Jurkat, Clone E6-1 (cell line): ENCODE measurements at regions not wholly inside any gene's neighbourhood (a gene's known extent, or its start where the extent isn't known, plus 50 kb on each side); places are given as distances from the start of the nearest gene placed in this dataset.

Experiments used
- DNase-seq: peaks from one replicate; pipeline ENCODE4 v3.0.0-alpha.2; 2011; ENCODE audit warnings: low read depth, low spot score
- H3K4me3 ChIP-seq: 2 replicates; pipeline ENCODE4 v1.5.1; 2011; ENCODE audit warnings: mild to moderate bottlenecking, low read length, control low read depth, moderate library complexity

GRCh38 chr13:103388839-103389238 lies 322.6 kb upstream of the SLC10A2 start:
- DNase-seq, result no peak

GRCh38 chr13:103386341-103386740 lies 320.1 kb upstream of the SLC10A2 start:
- H3K4me3 ChIP-seq, result no peak overlapping the region
- DNase-seq, result no peak

More at GRCh38 chr13:103388839-103389238, 322.6 kb upstream of the SLC10A2 start:
- H3K4me3 ChIP-seq, result no peak overlapping the region

- H3K4me3 ChIP-seq, result no peak overlapping the region
- DNase-seq, result no peak
These were observed 307.7 kb upstream of the SLC10A2 start for GRCh38 chr13:103373916-103374315.

DNA sequence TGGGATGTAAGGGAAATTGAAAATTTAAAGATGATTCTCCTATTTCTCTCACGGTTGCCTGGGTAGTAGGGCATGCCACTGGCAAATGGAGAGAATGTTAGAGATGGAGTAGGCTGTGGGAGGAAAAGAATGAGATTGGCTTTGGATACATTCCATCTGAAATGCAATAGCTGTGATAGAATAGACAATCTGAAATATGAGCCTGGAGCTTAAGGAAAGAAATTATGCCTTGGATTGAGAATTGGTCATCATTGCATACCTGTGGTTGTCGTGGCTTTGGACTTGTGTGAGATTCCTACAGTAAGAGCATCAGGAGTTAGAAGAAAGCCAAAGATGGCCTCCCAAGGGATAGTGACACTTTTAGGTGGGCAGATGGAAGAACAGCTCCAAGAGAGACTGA lies 305.1 kb upstream of the SLC10A2 start:
- no peak overlapping the region for H3K4me3 ChIP-seq
- no peak for DNase-seq

DNA sequence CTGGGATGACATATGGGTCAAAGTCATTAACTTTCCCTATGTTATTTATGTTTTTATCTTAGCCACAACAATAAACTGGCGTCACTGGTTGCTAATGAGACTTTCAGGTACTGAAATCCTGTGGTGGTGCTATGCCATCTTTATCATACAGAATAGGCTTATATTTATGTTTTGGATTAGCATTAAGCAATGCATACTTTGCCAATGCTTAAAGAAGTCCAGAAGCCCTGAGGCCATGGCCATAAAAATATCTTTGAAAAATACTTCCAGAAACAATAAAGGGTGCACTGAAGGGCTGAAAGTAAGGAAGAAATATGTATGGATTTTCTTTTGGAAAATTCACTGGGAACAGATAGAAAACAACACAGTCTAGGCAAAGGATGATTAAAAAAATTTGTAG lies 304.6 kb upstream of the SLC10A2 start:
- no peak for DNase-seq
- no peak overlapping the region for H3K4me3 ChIP-seq

DNA sequence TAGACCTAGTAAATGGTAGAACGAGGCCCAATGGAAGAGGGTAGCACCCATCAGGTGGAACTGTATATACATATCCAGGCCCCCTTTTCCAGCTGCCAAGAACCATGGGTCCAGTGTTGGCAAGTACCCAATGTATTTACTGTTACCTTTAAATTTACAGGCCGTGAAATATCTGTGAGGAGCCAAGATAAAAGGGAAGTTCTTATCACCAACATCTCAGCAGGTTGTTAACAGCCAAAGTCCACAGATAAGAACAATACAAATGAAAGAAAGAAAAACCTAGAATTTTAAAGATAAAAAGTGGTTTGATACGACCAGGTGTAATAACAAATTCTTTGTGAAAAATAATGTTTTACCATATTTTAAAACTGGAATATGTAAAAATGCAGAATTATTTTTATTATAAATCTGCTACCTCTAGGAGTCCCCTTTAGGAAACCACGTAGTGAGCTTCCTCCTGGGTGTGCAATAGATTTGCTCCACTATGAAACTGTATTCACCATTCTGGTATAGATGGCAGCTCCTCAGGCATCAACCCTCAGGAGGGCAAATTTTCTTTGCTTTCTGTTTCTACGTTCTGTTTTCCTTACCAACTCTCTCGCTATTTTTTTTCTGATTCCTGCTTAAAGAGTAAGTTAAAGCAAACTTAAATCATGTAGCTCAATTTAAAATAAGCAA lies 292.2 kb upstream of the SLC10A2 start:
- no peak overlapping the region for H3K4me3 ChIP-seq
- DNase-seq, result no peak

DNA sequence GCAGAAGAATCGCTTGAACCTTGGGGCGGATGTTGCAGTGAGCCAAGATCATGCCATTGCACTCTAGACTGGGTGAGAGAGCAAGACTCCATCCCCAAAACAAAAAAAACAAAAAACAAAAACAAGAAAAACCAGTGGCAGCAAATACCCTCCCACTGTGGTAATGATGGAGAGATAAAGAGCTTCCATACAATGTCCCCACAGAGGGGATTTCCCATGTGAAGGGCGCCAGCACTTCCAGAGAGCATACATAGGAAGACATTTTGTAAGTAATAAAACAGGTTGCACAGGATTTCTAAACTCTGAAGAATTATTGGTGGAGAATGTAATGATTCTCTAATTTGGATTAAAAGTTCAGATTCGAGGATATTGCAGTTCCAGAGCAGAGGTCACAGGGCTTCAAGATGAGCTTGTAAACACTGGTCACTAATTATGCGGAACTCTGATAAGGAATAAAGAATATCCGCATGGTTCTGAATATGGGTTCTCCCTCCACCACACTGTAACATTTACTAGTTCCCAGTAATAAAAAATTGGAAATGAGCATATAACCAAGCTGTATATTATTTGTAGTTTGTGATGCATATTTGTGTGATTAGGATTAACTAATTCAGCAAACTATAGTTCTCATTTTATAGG lies 290.1 kb upstream of the SLC10A2 start:
- DNase-seq, result no peak
- no peak overlapping the region for H3K4me3 ChIP-seq

- DNase-seq, result no peak
These were observed 288.0 kb upstream of the SLC10A2 start for GRCh38 chr13:103354171-103354570.

GRCh38 chr13:103351035-103351828 lies 285.0 kb upstream of the SLC10A2 start:
- no peak overlapping the region for H3K4me3 ChIP-seq
- no peak for DNase-seq

More at GRCh38 chr13:103354171-103354570, 288.0 kb upstream of the SLC10A2 start:
- no peak overlapping the region for H3K4me3 ChIP-seq

DNA sequence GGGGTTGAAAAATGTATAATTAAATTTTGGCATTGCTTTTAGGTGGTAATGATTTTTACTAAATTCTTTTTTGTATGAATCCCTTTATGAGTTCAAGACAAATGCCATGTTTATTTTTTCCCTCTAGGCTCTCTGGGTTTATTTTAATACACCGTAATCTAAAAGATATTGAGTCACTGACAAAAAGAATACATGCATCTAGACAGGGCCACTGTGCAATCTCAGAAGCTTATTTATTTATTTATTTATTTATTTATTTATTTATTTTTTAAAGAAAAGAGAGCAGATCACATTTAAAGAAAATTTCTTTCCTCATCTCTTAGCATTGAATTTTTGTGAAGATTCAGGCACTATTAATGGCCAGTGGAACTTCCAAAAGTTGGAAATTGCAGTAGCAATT lies 283.9 kb upstream of the SLC10A2 start:
- H3K4me3 ChIP-seq, result no peak overlapping the region
- no peak for DNase-seq

DNA sequence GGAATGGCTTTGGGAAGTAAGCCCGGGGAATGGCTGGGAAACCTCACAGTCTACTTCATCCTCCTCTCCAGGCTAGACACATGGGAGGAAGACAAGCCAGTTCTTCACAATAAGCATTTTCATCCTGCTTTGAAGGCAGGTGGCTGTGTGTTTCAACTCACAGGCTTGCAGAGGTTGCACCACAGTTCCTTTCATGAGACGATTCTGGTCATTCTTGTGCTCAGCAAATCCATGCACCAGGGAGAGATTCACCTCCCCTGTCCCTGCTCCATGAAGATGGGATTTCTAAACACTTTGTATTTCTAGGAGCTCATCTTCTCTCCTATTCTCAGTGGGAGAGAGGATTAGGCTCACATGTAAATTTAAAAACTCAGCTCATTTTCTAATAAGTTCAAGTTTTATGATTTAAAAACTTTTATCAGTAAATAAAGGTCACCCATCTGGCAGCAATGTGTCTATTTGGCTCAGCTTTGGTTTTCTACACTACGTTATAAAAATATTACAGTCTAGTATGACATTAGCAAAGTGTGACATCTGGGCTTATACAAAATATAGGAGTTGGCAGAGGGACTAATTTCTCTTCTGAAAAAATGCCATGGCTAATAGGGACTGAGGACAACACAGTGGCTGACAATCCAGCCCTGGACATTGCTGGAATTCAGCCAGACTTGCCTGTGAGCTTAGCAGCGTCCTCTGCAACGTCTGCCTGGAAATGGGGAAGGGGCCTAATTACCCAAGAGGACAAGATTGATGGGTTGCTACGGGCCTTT lies 283.2 kb upstream of the SLC10A2 start:
- no peak for DNase-seq
- H3K4me3 ChIP-seq, result no peak overlapping the region

DNA sequence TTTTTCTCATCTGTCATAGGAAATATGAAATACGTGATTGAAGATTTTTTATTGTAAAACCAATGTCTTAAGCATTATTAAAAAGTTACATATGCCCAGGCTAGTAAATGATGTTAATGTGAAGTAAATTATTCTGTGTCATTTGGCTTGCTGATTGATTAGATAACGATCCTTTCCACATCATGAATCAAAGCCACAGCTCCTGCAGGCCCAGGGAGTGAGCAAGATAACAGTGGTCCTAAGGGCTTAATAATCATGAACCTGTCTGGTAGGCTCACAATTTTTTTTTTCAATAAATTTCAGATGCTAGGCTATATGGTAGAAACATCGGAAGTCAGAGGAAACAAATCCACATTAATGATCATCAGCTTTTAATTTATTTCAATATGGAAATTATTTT lies 269.0 kb upstream of the SLC10A2 start:
- H3K4me3 ChIP-seq, result no peak overlapping the region
- DNase-seq, result no peak

DNA sequence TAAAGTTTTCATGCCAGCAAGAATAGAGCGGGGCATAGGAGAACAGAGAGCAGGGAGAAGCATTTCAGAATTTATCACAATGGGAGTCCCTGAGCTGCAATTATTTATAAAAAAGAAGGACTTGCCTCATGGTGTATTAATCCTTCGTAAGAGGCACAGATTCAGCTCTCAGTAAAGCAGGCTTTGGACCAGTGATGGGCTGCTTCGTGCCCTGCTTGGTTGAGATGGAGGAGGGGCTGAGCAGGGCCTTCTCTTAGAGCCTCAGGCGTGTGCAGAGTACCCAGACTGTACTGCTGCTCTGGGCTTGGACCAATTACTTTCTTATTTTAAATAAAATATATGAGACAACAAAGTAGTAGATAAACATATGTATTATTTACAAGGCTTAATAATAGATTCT lies 265.7 kb upstream of the SLC10A2 start:
- no peak overlapping the region for H3K4me3 ChIP-seq
- no peak for DNase-seq

DNA sequence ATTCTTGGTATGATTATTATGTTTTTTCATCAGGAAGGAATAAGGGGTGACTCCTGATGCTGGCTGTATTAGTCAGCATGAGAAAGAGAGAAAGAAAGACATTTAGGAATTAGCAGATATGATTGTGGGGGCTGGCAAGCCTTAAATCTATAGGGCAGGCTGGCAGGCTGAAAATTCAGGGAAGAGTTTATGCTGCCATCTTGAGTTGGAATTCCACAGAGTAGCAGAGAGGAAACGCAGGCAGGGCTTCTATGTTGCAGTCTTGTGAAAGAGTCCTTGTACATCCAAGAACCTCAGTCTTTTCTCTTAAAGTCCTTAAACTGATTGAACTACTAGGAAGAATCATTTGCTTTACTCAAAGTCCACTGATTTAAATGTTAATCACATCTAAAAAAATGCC lies 262.7 kb upstream of the SLC10A2 start:
- DNase-seq, result no peak
- no peak overlapping the region for H3K4me3 ChIP-seq

GRCh38 chr13:103326326-103326725 lies 260.1 kb upstream of the SLC10A2 start:
- DNase-seq, result no peak
- no peak overlapping the region for H3K4me3 ChIP-seq

- H3K4me3 ChIP-seq, result no peak overlapping the region
- DNase-seq, result no peak
These were observed 259.5 kb upstream of the SLC10A2 start for GRCh38 chr13:103325672-103326071.

GRCh38 chr13:103324641-103325040 lies 258.4 kb upstream of the SLC10A2 start:
- H3K4me3 ChIP-seq, result no peak overlapping the region
- DNase-seq, result no peak

- H3K4me3 ChIP-seq, result no peak overlapping the region
- DNase-seq, result no peak
These were observed 249.5 kb upstream of the SLC10A2 start for GRCh38 chr13:103315711-103316110.

GRCh38 chr13:103312467-103312866 lies 246.2 kb upstream of the SLC10A2 start:
- DNase-seq, result no peak
- no peak overlapping the region for H3K4me3 ChIP-seq

- no peak overlapping the region for H3K4me3 ChIP-seq
- DNase-seq, result no peak
These were observed 242.4 kb upstream of the SLC10A2 start for GRCh38 chr13:103308667-103309066.
